ENCODE measurements at regions not wholly inside any gene's neighbourhood (a gene's known extent, or its start where the extent isn't known, plus 50 kb on each side); places are given as distances from the start of the nearest gene placed in this dataset.

- TF ChIP-seq CTCF (IDR thresholded peaks at IDR 0.05; ENCODE audit: poor library complexity) = no peak
- no peak for TF ChIP-seq EZH2 (IDR thresholded peaks at IDR 0.05; ENCODE audit: borderline replicate concordance)
Measured at GRCh38 chr5:97554977-97555643, 372.1 kb upstream of the RIOK2 start.
